ENCODE measurements at regions not wholly inside any gene's neighbourhood (a gene's known extent, or its start where the extent isn't known, plus 50 kb on each side); places are given as distances from the start of the nearest gene placed in this dataset.

DNA sequence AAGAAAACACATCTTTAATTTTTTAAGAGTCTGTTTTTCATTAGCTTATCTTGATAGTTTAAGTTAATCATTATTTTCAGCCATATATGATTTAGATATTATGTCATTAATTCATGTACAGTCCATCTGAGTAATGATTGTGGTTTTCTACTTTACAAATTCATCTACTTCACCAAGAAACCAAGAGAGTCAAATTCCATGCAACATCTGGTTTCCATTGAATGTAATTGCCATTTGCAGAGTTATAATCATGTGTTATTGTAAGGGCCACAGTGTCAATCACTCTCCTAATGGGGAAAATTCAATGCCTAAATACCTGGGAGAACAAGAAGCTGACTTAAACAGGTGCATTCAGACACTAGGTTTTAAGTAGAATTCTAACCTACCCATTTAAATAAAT is 217.2 kb upstream of the OSR1 start:
- ChIA-PET POLR2A (ENCODE audit: unreplicated experiment) (no interaction called here), CTCF (no interaction called here)
- H3K27ac ChIP-seq (ENCODE audit: low read length), result peak overlapping the region; percentile 53
- H3K9me2 ChIP-seq (replicated peaks; ENCODE audit: low read length), result no peaks in the 10 kb centered on the region
- DNase-seq, result no peak
- no peak overlapping the region for H2AFZ ChIP-seq (ENCODE audit: low read length)
- H4K20me1 ChIP-seq (ENCODE audit: low read length), result no peaks in the 10 kb centered on the region
- no TSS peak for BruUV-seq (replicated peaks)
- intact Hi-C loops (cut with micrococcal nuclease), result loop anchor here (1.0 to 2.0 kb wide), 2 partner anchors 34 to 91 kb away; no protein-coding TSS in a partner anchor
- no peak overlapping the region for H3K4me3 ChIP-seq (ENCODE audit: low read length)
- H3K9ac ChIP-seq (ENCODE audit: low read length), result no peak overlapping the region
- H3K36me3 ChIP-seq (ENCODE audit: low read depth, low read length), result no peaks in the 10 kb centered on the region
- peak overlapping the region; percentile 50 for H3K4me2 ChIP-seq (ENCODE audit: low read length)
- H3K27me3 ChIP-seq (ENCODE audit: low read length), result no peaks in the 10 kb centered on the region
- H3K4me1 ChIP-seq (ENCODE audit: insufficient read depth, low read length), result peaks cover 57% of the 10 kb centered on the region
- H3K79me2 ChIP-seq (ENCODE audit: low read length), result no peaks in the 10 kb centered on the region
- no peaks in the 10 kb centered on the region for H3K9me3 ChIP-seq (ENCODE audit: low read length)
- TF ChIP-seq EZH2phosphoT487 (IDR thresholded peaks at IDR 0.05; ENCODE audit: borderline replicate concordance, low read length) (no peak), EZH2 (IDR thresholded peaks at IDR 0.05; ENCODE audit: low read length, unreplicated experiment) (no peak)
- TF ChIP-seq, protein P1, sequence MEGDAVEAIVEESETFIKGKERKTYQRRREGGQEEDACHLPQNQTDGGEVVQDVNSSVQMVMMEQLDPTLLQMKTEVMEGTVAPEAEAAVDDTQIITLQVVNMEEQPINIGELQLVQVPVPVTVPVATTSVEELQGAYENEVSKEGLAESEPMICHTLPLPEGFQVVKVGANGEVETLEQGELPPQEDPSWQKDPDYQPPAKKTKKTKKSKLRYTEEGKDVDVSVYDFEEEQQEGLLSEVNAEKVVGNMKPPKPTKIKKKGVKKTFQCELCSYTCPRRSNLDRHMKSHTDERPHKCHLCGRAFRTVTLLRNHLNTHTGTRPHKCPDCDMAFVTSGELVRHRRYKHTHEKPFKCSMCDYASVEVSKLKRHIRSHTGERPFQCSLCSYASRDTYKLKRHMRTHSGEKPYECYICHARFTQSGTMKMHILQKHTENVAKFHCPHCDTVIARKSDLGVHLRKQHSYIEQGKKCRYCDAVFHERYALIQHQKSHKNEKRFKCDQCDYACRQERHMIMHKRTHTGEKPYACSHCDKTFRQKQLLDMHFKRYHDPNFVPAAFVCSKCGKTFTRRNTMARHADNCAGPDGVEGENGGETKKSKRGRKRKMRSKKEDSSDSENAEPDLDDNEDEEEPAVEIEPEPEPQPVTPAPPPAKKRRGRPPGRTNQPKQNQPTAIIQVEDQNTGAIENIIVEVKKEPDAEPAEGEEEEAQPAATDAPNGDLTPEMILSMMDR (conservative IDR thresholded peaks at IDR 0.05; ENCODE audit: low read depth, low read length), result no peak
- ATAC-seq, result no peak
- no peaks in the 10 kb centered on the region for H3F3A ChIP-seq (ENCODE audit: low read length, unreplicated experiment)

DNA sequence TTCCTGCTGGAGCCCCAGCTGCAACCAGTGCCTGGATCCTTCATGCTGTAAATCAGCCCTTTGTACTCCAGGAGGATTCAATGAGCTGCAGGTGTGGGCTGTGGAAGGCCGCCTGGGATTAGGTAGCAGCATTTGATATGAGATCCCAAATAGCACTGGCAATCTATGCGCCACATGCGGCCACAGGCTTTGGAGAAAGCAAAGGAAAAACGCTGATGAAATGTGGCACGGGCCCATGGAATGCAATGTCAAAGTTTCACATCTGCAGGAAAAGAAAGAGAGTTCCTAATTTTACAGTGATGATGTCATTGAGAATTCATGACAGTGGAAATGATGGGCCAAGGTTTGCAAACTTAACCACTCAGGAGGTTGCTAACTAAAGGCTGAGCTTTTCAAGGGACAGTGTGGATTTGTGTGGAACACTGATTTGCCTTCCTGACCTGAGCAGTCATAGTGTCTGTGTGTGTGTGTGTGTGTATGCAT is 216.4 kb upstream of the OSR1 start:
- no peaks in the 10 kb centered on the region for H4K20me1 ChIP-seq (ENCODE audit: low read length)
- H3K4me2 ChIP-seq (ENCODE audit: low read length), result no peak overlapping the region
- POLR2A ChIA-PET (ENCODE audit: unreplicated experiment), result no interaction called here
- no peaks in the 10 kb centered on the region for H3K9me2 ChIP-seq (replicated peaks; ENCODE audit: low read length)
- no TSS peak for BruUV-seq (replicated peaks)
- H3K79me2 ChIP-seq (ENCODE audit: low read length), result no peaks in the 10 kb centered on the region
- ATAC-seq, result no peak
- TF ChIP-seq, protein P1 (conservative IDR thresholded peaks at IDR 0.05; ENCODE audit: low read depth, low read length), result no peak
- TF ChIP-seq EZH2phosphoT487 (IDR thresholded peaks at IDR 0.05; ENCODE audit: borderline replicate concordance, low read length) (no peak), EZH2 (IDR thresholded peaks at IDR 0.05; ENCODE audit: low read length, unreplicated experiment) (no peak)
- H3K4me3 ChIP-seq (ENCODE audit: low read length), result no peak overlapping the region
- CTCF ChIA-PET, result no interaction called here
- no peak overlapping the region for H3K27ac ChIP-seq (ENCODE audit: low read length)
- no peaks in the 10 kb centered on the region for H3K27me3 ChIP-seq (ENCODE audit: low read length)
- no peaks in the 10 kb centered on the region for H3K9me3 ChIP-seq (ENCODE audit: low read length)
- H3F3A ChIP-seq (ENCODE audit: low read length, unreplicated experiment), result no peaks in the 10 kb centered on the region
- H3K4me1 ChIP-seq (ENCODE audit: insufficient read depth, low read length), result peaks cover 53% of the 10 kb centered on the region
- H2AFZ ChIP-seq (ENCODE audit: low read length), result no peak overlapping the region
- intact Hi-C loops (cut with micrococcal nuclease), result no loop called here
- no peak for DNase-seq
- no peaks in the 10 kb centered on the region for H3K36me3 ChIP-seq (ENCODE audit: low read depth, low read length)
- no peak overlapping the region for H3K9ac ChIP-seq (ENCODE audit: low read length)

DNA sequence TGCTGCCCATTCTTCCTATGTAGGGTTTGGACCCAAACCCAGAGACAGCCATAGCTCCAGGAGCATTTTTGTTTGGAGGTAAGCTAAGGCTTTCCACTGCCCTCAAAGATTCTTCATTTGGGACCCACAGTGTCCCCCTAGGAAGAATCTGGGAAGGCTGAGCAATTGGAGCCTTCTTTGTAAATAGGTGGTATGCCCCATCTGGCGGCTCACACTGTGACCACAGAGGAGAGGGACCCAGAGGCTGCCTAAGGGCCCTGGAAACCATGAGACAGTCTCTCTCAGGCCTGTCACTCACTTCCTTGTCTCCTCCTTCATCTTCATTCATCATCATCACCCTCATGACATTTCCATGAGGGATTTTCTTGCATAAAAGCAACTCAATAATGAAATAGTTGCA is 215.4 kb upstream of the OSR1 start:
- DNase-seq (no peak), ATAC-seq (no peak)
- CTCF ChIA-PET, result no interaction called here
- Histone ChIP-seq H3K79me2 (ENCODE audit: low read length) (no peaks in the 10 kb centered on the region), H3K36me3 (ENCODE audit: low read depth, low read length) (no peaks in the 10 kb centered on the region), H3K9ac (ENCODE audit: low read length) (no peak overlapping the region), H2AFZ (ENCODE audit: low read length) (no peak overlapping the region), H4K20me1 (ENCODE audit: low read length) (no peaks in the 10 kb centered on the region), H3K27ac (ENCODE audit: low read length) (no peak overlapping the region), H3K4me3 (ENCODE audit: low read length) (no peak overlapping the region), H3K4me1 (ENCODE audit: insufficient read depth, low read length) (peaks cover 55% of the 10 kb centered on the region), H3K4me2 (ENCODE audit: low read length) (no peak overlapping the region), H3K9me3 (ENCODE audit: low read length) (no peaks in the 10 kb centered on the region), H3K9me2 (replicated peaks; ENCODE audit: low read length) (no peaks in the 10 kb centered on the region), H3K27me3 (ENCODE audit: low read length) (no peaks in the 10 kb centered on the region), H3F3A (ENCODE audit: low read length, unreplicated experiment) (peaks cover 3% of the 10 kb centered on the region)
- POLR2A ChIA-PET (ENCODE audit: unreplicated experiment), result no interaction called here
- no TSS peak for BruUV-seq (replicated peaks)
- intact Hi-C loops (cut with micrococcal nuclease), result no loop called here
- TF ChIP-seq EZH2phosphoT487 (IDR thresholded peaks at IDR 0.05; ENCODE audit: borderline replicate concordance, low read length), result no peak
- TF ChIP-seq, protein P1 (conservative IDR thresholded peaks at IDR 0.05; ENCODE audit: low read depth, low read length), result no peak
- no peak for TF ChIP-seq EZH2 (IDR thresholded peaks at IDR 0.05; ENCODE audit: low read length, unreplicated experiment)

Data from PC-3 (cell line).